ENCODE measurements at regions not wholly inside any gene's neighbourhood (a gene's known extent, or its start where the extent isn't known, plus 50 kb on each side); places are given as distances from the start of the nearest gene placed in this dataset.

- TF ChIP-seq GABPA (IDR thresholded peaks at IDR 0.05 in 1 of 2, conservative IDR thresholded peaks at IDR 0.05 in 1 of 2) = peak in 1 of 2 donors; percentile 11
- TF ChIP-seq NR2F2 (IDR thresholded peaks at IDR 0.05) = no peak
- peak; percentile 75 to 87 for TF ChIP-seq RXRA (IDR thresholded peaks at IDR 0.05)
- TF ChIP-seq, protein P1, sequence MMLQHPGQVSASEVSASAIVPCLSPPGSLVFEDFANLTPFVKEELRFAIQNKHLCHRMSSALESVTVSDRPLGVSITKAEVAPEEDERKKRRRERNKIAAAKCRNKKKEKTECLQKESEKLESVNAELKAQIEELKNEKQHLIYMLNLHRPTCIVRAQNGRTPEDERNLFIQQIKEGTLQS (IDR thresholded peaks at IDR 0.05) = peak; percentile 72
- TF ChIP-seq TAF1 (conservative IDR thresholded peaks at IDR 0.05) = no peak
- TF ChIP-seq CTCF (IDR thresholded peaks at IDR 0.05; ENCODE audit: low read depth, low read length, missing input control) = no peak
- peak; percentile 36 for TF ChIP-seq HNF4G (IDR thresholded peaks at IDR 0.05)
- no peak for TF ChIP-seq EGR1 (IDR thresholded peaks at IDR 0.05; ENCODE audit: low read depth in 2 of 2)
- TF ChIP-seq YY1 (IDR thresholded peaks at IDR 0.05) = peak; percentile 42
- peak; percentile 62 for TF ChIP-seq ZBTB33 (IDR thresholded peaks at IDR 0.05)
- peak; percentile 74 for TF ChIP-seq SP1 (IDR thresholded peaks at IDR 0.05)
- TF ChIP-seq MAX (IDR thresholded peaks at IDR 0.05) = peak; percentile 69
- peak; percentile 98 for TF ChIP-seq FOXA1 (IDR thresholded peaks at IDR 0.05)
- peak; percentile 47 to 57 for TF ChIP-seq RAD21 (IDR thresholded peaks at IDR 0.05)
- peak; percentile 85 to 93 for TF ChIP-seq JUND (IDR thresholded peaks at IDR 0.05)
- peak; percentile 98 for TF ChIP-seq FOXA2 (IDR thresholded peaks at IDR 0.05)
- TF ChIP-seq HNF4A (conservative IDR thresholded peaks at IDR 0.05) = peak; percentile 86 to 90
- TF ChIP-seq, protein P2, sequence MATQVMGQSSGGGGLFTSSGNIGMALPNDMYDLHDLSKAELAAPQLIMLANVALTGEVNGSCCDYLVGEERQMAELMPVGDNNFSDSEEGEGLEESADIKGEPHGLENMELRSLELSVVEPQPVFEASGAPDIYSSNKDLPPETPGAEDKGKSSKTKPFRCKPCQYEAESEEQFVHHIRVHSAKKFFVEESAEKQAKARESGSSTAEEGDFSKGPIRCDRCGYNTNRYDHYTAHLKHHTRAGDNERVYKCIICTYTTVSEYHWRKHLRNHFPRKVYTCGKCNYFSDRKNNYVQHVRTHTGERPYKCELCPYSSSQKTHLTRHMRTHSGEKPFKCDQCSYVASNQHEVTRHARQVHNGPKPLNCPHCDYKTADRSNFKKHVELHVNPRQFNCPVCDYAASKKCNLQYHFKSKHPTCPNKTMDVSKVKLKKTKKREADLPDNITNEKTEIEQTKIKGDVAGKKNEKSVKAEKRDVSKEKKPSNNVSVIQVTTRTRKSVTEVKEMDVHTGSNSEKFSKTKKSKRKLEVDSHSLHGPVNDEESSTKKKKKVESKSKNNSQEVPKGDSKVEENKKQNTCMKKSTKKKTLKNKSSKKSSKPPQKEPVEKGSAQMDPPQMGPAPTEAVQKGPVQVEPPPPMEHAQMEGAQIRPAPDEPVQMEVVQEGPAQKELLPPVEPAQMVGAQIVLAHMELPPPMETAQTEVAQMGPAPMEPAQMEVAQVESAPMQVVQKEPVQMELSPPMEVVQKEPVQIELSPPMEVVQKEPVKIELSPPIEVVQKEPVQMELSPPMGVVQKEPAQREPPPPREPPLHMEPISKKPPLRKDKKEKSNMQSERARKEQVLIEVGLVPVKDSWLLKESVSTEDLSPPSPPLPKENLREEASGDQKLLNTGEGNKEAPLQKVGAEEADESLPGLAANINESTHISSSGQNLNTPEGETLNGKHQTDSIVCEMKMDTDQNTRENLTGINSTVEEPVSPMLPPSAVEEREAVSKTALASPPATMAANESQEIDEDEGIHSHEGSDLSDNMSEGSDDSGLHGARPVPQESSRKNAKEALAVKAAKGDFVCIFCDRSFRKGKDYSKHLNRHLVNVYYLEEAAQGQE (IDR thresholded peaks at IDR 0.05) = peak; percentile 46
- WGBS = 37% methylated on average over 11 of the region's 11 CpGs
- H3K4me3 ChIP-seq (ENCODE audit: low read depth in 1 of 3, low read length in 3 of 3) = no peak overlapping the region
- no peaks in the 10 kb centered on the region for H3K4me1 ChIP-seq (ENCODE audit: control insufficient read depth in 4 of 4, insufficient read depth in 4 of 4, low read length in 3 of 4)
- H3K36me3 ChIP-seq (ENCODE audit: control insufficient read depth in 4 of 4, insufficient read depth in 3 of 4, low read depth in 1 of 4, low read length in 3 of 4) = no peaks in the 10 kb centered on the region
- no peaks in the 10 kb centered on the region for H3K9me3 ChIP-seq (ENCODE audit: control insufficient read depth in 4 of 4, low read length in 3 of 4)
- peak overlapping the region; percentile 64 to 83 for H3K27ac ChIP-seq (ENCODE audit: low read depth in 1 of 2, low read length in 2 of 2)
- no peak for DNase-seq (ENCODE audit: low spot score)
- peak overlapping the region in 1 of 2 donors; percentile 28 for H3K9ac ChIP-seq (ENCODE audit: low read depth in 1 of 2, low read length in 2 of 2)
- H3K27me3 ChIP-seq (ENCODE audit: control insufficient read depth in 4 of 4, insufficient read depth in 4 of 4, low read length in 3 of 4) = no peaks in the 10 kb centered on the region
These were observed 249.4 kb upstream of the PCDH20 start for GRCh38 chr13:61664801-61665705.

All from liver (tissue), 8 donors.